ENCODE measurements at regions not wholly inside any gene's neighbourhood (a gene's known extent, or its start where the extent isn't known, plus 50 kb on each side); places are given as distances from the start of the nearest gene placed in this dataset.

DNA sequence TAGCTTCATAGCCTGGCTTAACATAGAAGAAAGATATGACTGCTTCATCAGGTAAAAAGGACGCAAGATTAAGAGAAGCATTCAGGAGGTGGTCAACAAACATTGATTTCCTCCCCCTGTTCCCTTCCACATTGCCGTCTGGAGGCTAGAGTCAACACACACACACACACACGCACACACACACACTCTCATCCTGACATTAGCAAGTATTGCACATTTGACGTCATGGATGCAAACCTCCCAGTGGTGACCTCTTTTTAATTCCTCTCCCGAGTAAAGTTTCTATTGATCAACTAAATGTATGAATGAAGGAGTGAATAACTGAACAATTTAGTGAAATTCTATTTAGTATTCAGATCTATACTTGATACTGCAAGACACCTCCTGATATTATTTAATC, 332.8 kb downstream of the ELAVL2 start:
- TF ChIP-seq EP300 (conservative IDR thresholded peaks at IDR 0.05; ENCODE audit: poor library complexity, severe bottlenecking) (no peak), EZH2 (IDR thresholded peaks at IDR 0.05; ENCODE audit: borderline replicate concordance, insufficient read depth, low read length, poor library complexity, severe bottlenecking) (no peak), POLR2AphosphoS5 (IDR thresholded peaks at IDR 0.05) (no peak), RAD21 (conservative IDR thresholded peaks at IDR 0.05) (no peak), TAF1 (IDR thresholded peaks at IDR 0.05; ENCODE audit: low read depth) (no peak), MXI1 (conservative IDR thresholded peaks at IDR 0.05; ENCODE audit: poor library complexity, severe bottlenecking) (no peak)
- TF ChIP-seq, protein P1, sequence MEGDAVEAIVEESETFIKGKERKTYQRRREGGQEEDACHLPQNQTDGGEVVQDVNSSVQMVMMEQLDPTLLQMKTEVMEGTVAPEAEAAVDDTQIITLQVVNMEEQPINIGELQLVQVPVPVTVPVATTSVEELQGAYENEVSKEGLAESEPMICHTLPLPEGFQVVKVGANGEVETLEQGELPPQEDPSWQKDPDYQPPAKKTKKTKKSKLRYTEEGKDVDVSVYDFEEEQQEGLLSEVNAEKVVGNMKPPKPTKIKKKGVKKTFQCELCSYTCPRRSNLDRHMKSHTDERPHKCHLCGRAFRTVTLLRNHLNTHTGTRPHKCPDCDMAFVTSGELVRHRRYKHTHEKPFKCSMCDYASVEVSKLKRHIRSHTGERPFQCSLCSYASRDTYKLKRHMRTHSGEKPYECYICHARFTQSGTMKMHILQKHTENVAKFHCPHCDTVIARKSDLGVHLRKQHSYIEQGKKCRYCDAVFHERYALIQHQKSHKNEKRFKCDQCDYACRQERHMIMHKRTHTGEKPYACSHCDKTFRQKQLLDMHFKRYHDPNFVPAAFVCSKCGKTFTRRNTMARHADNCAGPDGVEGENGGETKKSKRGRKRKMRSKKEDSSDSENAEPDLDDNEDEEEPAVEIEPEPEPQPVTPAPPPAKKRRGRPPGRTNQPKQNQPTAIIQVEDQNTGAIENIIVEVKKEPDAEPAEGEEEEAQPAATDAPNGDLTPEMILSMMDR (IDR thresholded peaks at IDR 0.05; ENCODE audit: poor library complexity, severe bottlenecking), result no peak
- TF ChIP-seq, protein P2, sequence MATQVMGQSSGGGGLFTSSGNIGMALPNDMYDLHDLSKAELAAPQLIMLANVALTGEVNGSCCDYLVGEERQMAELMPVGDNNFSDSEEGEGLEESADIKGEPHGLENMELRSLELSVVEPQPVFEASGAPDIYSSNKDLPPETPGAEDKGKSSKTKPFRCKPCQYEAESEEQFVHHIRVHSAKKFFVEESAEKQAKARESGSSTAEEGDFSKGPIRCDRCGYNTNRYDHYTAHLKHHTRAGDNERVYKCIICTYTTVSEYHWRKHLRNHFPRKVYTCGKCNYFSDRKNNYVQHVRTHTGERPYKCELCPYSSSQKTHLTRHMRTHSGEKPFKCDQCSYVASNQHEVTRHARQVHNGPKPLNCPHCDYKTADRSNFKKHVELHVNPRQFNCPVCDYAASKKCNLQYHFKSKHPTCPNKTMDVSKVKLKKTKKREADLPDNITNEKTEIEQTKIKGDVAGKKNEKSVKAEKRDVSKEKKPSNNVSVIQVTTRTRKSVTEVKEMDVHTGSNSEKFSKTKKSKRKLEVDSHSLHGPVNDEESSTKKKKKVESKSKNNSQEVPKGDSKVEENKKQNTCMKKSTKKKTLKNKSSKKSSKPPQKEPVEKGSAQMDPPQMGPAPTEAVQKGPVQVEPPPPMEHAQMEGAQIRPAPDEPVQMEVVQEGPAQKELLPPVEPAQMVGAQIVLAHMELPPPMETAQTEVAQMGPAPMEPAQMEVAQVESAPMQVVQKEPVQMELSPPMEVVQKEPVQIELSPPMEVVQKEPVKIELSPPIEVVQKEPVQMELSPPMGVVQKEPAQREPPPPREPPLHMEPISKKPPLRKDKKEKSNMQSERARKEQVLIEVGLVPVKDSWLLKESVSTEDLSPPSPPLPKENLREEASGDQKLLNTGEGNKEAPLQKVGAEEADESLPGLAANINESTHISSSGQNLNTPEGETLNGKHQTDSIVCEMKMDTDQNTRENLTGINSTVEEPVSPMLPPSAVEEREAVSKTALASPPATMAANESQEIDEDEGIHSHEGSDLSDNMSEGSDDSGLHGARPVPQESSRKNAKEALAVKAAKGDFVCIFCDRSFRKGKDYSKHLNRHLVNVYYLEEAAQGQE (IDR thresholded peaks at IDR 0.05; ENCODE audit: borderline replicate concordance), result no peak
